GM21786 (cell line): ENCODE measurements at regions not wholly inside any gene's neighbourhood (a gene's known extent, or its start where the extent isn't known, plus 50 kb on each side); places are given as distances from the start of the nearest gene placed in this dataset.

ENCODE experiments used
- ATAC-seq: cut with Tn5 transposase; IDR thresholded peaks from one replicate; pipeline ENCODE4 v1.9.1; 2021; ENCODE audit not compliant: unreplicated experiment

GRCh38 chr5:74956278-74956677, 90.1 kb upstream of the FAM169A start:
- ATAC-seq = no peak

GRCh38 chr5:74954919-74955318, 88.7 kb upstream of the FAM169A start:
- no peak for ATAC-seq

- peak; percentile 70 for ATAC-seq
Observed at GRCh38 chr5:74953937-74954720, 87.9 kb upstream of the FAM169A start.

- no peak for ATAC-seq
Observed at GRCh38 chr5:74953554-74953936, 87.4 kb upstream of the FAM169A start.

GRCh38 chr5:74952406-74952805, 86.2 kb upstream of the FAM169A start:
- ATAC-seq = no peak

- ATAC-seq = no peak
Observed at GRCh38 chr5:74951865-74952264, 85.7 kb upstream of the FAM169A start.

GRCh38 chr5:74950836-74951515, 84.8 kb upstream of the FAM169A start:
- ATAC-seq = no peak

- ATAC-seq = no peak
Observed at GRCh38 chr5:74949976-74950375, 83.8 kb upstream of the FAM169A start.

GRCh38 chr5:74948031-74948546, 81.9 kb upstream of the FAM169A start:
- ATAC-seq = no peak

GRCh38 chr5:74946471-74946870, 80.3 kb upstream of the FAM169A start:
- no peak for ATAC-seq

GRCh38 chr5:74945561-74946165, 79.5 kb upstream of the FAM169A start:
- peak; percentile 73 for ATAC-seq

GRCh38 chr5:74943905-74944304, 77.7 kb upstream of the FAM169A start:
- no peak for ATAC-seq

GRCh38 chr5:74942622-74943286, 76.6 kb upstream of the FAM169A start:
- ATAC-seq = no peak

- no peak for ATAC-seq
Observed at GRCh38 chr5:74940782-74941353, 74.7 kb upstream of the FAM169A start.

- ATAC-seq = no peak
Observed at GRCh38 chr5:74938250-74938933, 72.2 kb upstream of the FAM169A start.

- ATAC-seq = no peak
Observed at GRCh38 chr5:74935752-74936091, 69.5 kb upstream of the FAM169A start.

- no peak for ATAC-seq
Observed at GRCh38 chr5:74934949-74935751, 69.0 kb upstream of the FAM169A start.

GRCh38 chr5:74927336-74927735, 61.1 kb upstream of the FAM169A start:
- ATAC-seq = no peak

GRCh38 chr5:74919487-74919886, 53.3 kb upstream of the FAM169A start:
- no peak for ATAC-seq

GRCh38 chr5:74919041-74919440, 52.9 kb upstream of the FAM169A start:
- ATAC-seq = no peak
